SK-N-SH treated with all-trans-retinoic acid at 6 μM for 48 hours (cell line): ENCODE measurements at regions not wholly inside any gene's neighbourhood (a gene's known extent, or its start where the extent isn't known, plus 50 kb on each side); places are given as distances from the start of the nearest gene placed in this dataset.

Experiments used
- ATAC-seq: fragments of 200-7000 bp; cut with Tn5 transposase; 3 replicates; pipeline ENCODE4 v1.9.1; 2020; ENCODE audit warnings: mild to moderate bottlenecking, moderate library complexity
- ARNTL ChIP-seq: fragments of 450-650 bp; formaldehyde crosslinking; IDR thresholded peaks from 2 replicates; pipeline ENCODE4 v1.5.0; 2020; ENCODE audit warnings: low read depth, mild to moderate bottlenecking, moderate library complexity, borderline replicate concordance
- BACH2 ChIP-seq: fragments of 250-450 bp; sonication (Bioruptor Pico); IDR thresholded peaks from 2 replicates; pipeline ENCODE4 v1.9.0; 2021; ENCODE audit warnings: mild to moderate bottlenecking, borderline replicate concordance
- CREB5 ChIP-seq: fragments of 250-450 bp; sonication (Bioruptor Pico); IDR thresholded peaks from 2 replicates; pipeline ENCODE4 v1.5.1; 2020; ENCODE audit warnings: low read depth, mild to moderate bottlenecking, moderate library complexity
- CSDC2 ChIP-seq: fragments of 250-450 bp; sonication (Bioruptor Pico); IDR thresholded peaks from 2 replicates; pipeline ENCODE4 v1.5.0; 2020; ENCODE audit warnings: mild to moderate bottlenecking, moderate library complexity
- ESRRG ChIP-seq: fragments of 250-450 bp; sonication (Bioruptor Pico); IDR thresholded peaks from 2 replicates; pipeline ENCODE4 v1.6.1; 2021; ENCODE audit warnings: mild to moderate bottlenecking
- GLIS3 ChIP-seq: fragments of 250-450 bp; sonication (Bioruptor Pico); IDR thresholded peaks from 2 replicates; pipeline ENCODE4 v1.5.0; 2020; ENCODE audit warnings: mild to moderate bottlenecking, moderate library complexity
- ISL1 ChIP-seq: fragments of 250-450 bp; sonication (Bioruptor Pico); IDR thresholded peaks from 2 replicates; pipeline ENCODE4 v2.1.2; 2022; ENCODE audit warnings: mild to moderate bottlenecking, moderate library complexity
- OSR1 ChIP-seq: fragments of 250-450 bp; sonication (Bioruptor Pico); IDR thresholded peaks from 2 replicates; pipeline ENCODE4 v1.8.0; 2022; ENCODE audit warnings: moderate library complexity, mild to moderate bottlenecking, inconsistent platforms
- PATZ1 ChIP-seq: fragments of 250-450 bp; sonication (Bioruptor Pico); IDR thresholded peaks from 2 replicates; pipeline ENCODE4 v1.8.0; 2020; ENCODE audit warnings: mild to moderate bottlenecking, moderate library complexity, borderline replicate concordance
- POU6F1 ChIP-seq: fragments of 250-450 bp; sonication (Bioruptor Pico); IDR thresholded peaks from 2 replicates; pipeline ENCODE4 v1.8.0; 2021; ENCODE audit warnings: low read depth, mild to moderate bottlenecking, moderate library complexity, borderline replicate concordance
- PPARA ChIP-seq: fragments of 250-450 bp; sonication (Bioruptor Pico); IDR thresholded peaks from 2 replicates; pipeline ENCODE4 v1.5.0; 2020; ENCODE audit warnings: mild to moderate bottlenecking, borderline replicate concordance
- RARB ChIP-seq: fragments of 250-450 bp; sonication (Bioruptor Pico); IDR thresholded peaks from 2 replicates; pipeline ENCODE4 v1.8.0; 2021; ENCODE audit warnings: mild to moderate bottlenecking, moderate library complexity
- SNAI2 ChIP-seq: fragments of 250-450 bp; sonication (Bioruptor Pico); IDR thresholded peaks from 2 replicates; pipeline ENCODE4 v1.5.0; 2020; ENCODE audit warnings: mild to moderate bottlenecking, moderate library complexity
- TCF4 ChIP-seq: fragments of 250-450 bp; sonication (Bioruptor Pico); IDR thresholded peaks from 2 replicates; pipeline ENCODE4 v1.8.0; 2021; ENCODE audit warnings: mild to moderate bottlenecking, moderate library complexity, borderline replicate concordance
- TOX ChIP-seq: fragments of 250-450 bp; sonication (Bioruptor Pico); IDR thresholded peaks from 2 replicates; pipeline ENCODE4 v1.8.0; 2021; ENCODE audit warnings: mild to moderate bottlenecking, moderate library complexity, borderline replicate concordance
- TSHZ2 ChIP-seq: fragments of 250-450 bp; sonication (Bioruptor Pico); IDR thresholded peaks from 2 replicates; pipeline ENCODE4 v1.5.0; 2020; ENCODE audit warnings: mild to moderate bottlenecking, moderate library complexity
- ZC3H10 ChIP-seq: fragments of 250-450 bp; sonication (Bioruptor Pico); IDR thresholded peaks from 2 replicates; pipeline ENCODE4 v1.5.1; 2021; ENCODE audit warnings: mild to moderate bottlenecking, moderate library complexity
- ZFP3 ChIP-seq: fragments of 250-450 bp; sonication (Bioruptor Pico); IDR thresholded peaks from 2 replicates; pipeline ENCODE4 v1.5.0; 2020; ENCODE audit warnings: mild to moderate bottlenecking, moderate library complexity
- ZFP30 ChIP-seq: fragments of 450-650 bp; formaldehyde crosslinking; IDR thresholded peaks from 2 replicates; pipeline ENCODE4 v1.5.0; 2022; ENCODE audit warnings: mild to moderate bottlenecking, moderate library complexity
- ZNF565 ChIP-seq: fragments of 450-650 bp; formaldehyde crosslinking; conservative IDR thresholded peaks from 2 replicates; pipeline ENCODE4 v1.5.0; 2020; ENCODE audit warnings: low read depth, mild to moderate bottlenecking, moderate library complexity
- ZNF8 ChIP-seq: fragments of 450-650 bp; formaldehyde crosslinking; IDR thresholded peaks from 2 replicates; pipeline ENCODE4 v1.5.0; 2020; ENCODE audit warnings: mild to moderate bottlenecking, moderate library complexity

- no peak for ATAC-seq
- TF ChIP-seq ZNF8 (CRISPR knock-in tag) (no peak), TCF4 (CRISPR knock-in tag) (no peak; the same call in 1 of the 2 replicates), BACH2 (no peak), TOX (no peak), ARNTL (CRISPR knock-in tag) (no peak), CSDC2 (CRISPR knock-in tag) (no peak), SNAI2 (CRISPR knock-in tag) (no peak), TSHZ2 (CRISPR knock-in tag) (no peak), OSR1 (CRISPR knock-in tag) (no peak), ESRRG (CRISPR knock-in tag) (no peak), GLIS3 (CRISPR knock-in tag) (no peak), ZC3H10 (CRISPR knock-in tag) (no peak), PPARA (no peak), ISL1 (CRISPR knock-in tag) (no peak), PATZ1 (CRISPR knock-in tag) (no peak), RARB (CRISPR knock-in tag) (no peak), ZFP3 (no peak)
- TF ChIP-seq, all 23 proteins: peak for 0
These were observed 597.1 kb upstream of the CHAC2 start for GRCh38 chr2:53170466-53170865.

- no peak for ATAC-seq
- no peak for TF ChIP-seq RARB (CRISPR knock-in tag)
- TF ChIP-seq CREB5 (CRISPR knock-in tag) = no peak
- no peak for TF ChIP-seq ZFP30
- TF ChIP-seq CSDC2 (CRISPR knock-in tag) = no peak
- no peak for TF ChIP-seq SNAI2 (CRISPR knock-in tag)
- TF ChIP-seq PATZ1 (CRISPR knock-in tag) = no peak
- no peak for TF ChIP-seq BACH2
- no peak for TF ChIP-seq ZNF8 (CRISPR knock-in tag)
- TF ChIP-seq ZFP3 = no peak
- no peak for TF ChIP-seq OSR1 (CRISPR knock-in tag)
- no peak for TF ChIP-seq ARNTL (CRISPR knock-in tag)
- no peak for TF ChIP-seq TSHZ2 (CRISPR knock-in tag)
- no peak for TF ChIP-seq PPARA
- no peak for TF ChIP-seq POU6F1 (CRISPR knock-in tag)
- no peak for TF ChIP-seq GLIS3 (CRISPR knock-in tag)
- no peak for TF ChIP-seq ZNF565 (CRISPR knock-in tag)
- no peak for TF ChIP-seq ISL1 (CRISPR knock-in tag)
These were observed 600.4 kb upstream of the CHAC2 start for GRCh38 chr2:53167227-53167626.
